H1 (cell line): ENCODE measurements at regions not wholly inside any gene's neighbourhood (a gene's known extent, or its start where the extent isn't known, plus 50 kb on each side); places are given as distances from the start of the nearest gene placed in this dataset.

ENCODE experiments used
- CTCF ChIA-PET: fragments of 300-600 bp; sonication (Branson Sonifier 250); formaldehyde crosslinking; loops from one replicate; lab custom pipeline; 2021; ENCODE audit not compliant: partially characterized antibody; lab: Charles Lee
- POLR2A ChIA-PET: fragments of 300-600 bp; sonication (Branson Sonifier 250); formaldehyde crosslinking; loops from one replicate; lab custom pipeline; 2021; ENCODE audit warnings: inconsistent platforms; ENCODE audit not compliant: partially characterized antibody; lab: Charles Lee
- DNase-seq, 2 experiments: peaks; one replicate each; pipeline versions ENCODE4 v3.0.0 to v3.0.0-alpha.2; 2010 to 2022; ENCODE audit warnings: low spot score in 2 of 2, low read depth in 1 of 2, mixed read lengths in 1 of 2
- FAIRE-seq: peaks from 2 replicates; lab custom pipeline; 2011; peaks lifted over from hg19 to GRCh38; lab: Jason Lieb, UNC
- H2AFZ ChIP-seq: 2 replicates; pipeline ENCODE4 v1.8.1; 2012; ENCODE audit warnings: low read length, inconsistent platforms
- H2AK5ac ChIP-seq: 2 replicates; pipeline ENCODE4 v1.6.1; 2013; ENCODE audit warnings: low read depth, low read length
- H2BK120ac ChIP-seq: replicated peaks from 2 replicates; pipeline ENCODE3; 2013; ENCODE audit warnings: low read depth, low read length, inconsistent platforms
- H2BK12ac ChIP-seq: 2 replicates; pipeline ENCODE4 v1.6.1; 2013; ENCODE audit warnings: low read depth, low read length
- H2BK15ac ChIP-seq: 2 replicates; pipeline ENCODE4 v1.6.1; 2013; ENCODE audit warnings: low read length
- H2BK20ac ChIP-seq: 2 replicates; pipeline ENCODE4 v1.6.1; 2013; ENCODE audit warnings: low read length
- H2BK5ac ChIP-seq: 2 replicates; pipeline ENCODE4 v1.6.1; 2013; ENCODE audit warnings: low read depth, low read length
- H3K14ac ChIP-seq: 2 replicates; pipeline ENCODE4 v1.6.1; 2013; ENCODE audit warnings: inconsistent platforms; ENCODE audit not compliant: insufficient read length
- H3K18ac ChIP-seq: 2 replicates; pipeline ENCODE4 v1.6.1; 2013; ENCODE audit warnings: low read length; ENCODE audit errors: extremely low read depth
- H3K23ac ChIP-seq: 2 replicates; pipeline ENCODE4 v1.6.1; 2013; ENCODE audit warnings: inconsistent platforms; ENCODE audit not compliant: insufficient read length
- H3K23me2 ChIP-seq: 2 replicates; pipeline ENCODE4 v1.6.1; 2013; ENCODE audit warnings: low read depth, low read length
- H3K27ac ChIP-seq: 2 replicates; pipeline ENCODE4 v1.6.1; 2011; ENCODE audit warnings: low read depth, low read length, inconsistent platforms
- H3K27me3 ChIP-seq, 4 experiments: replicated peaks in 1 of 4; 1 replicate in 1 of 4; 2 replicates in 3 of 4; pipeline versions ENCODE4 v1.6.1 to v1.8.1; 2011 to 2013; ENCODE audit warnings: low read length in 3 of 4, mild to moderate bottlenecking in 3 of 4, inconsistent platforms in 2 of 4, mixed read lengths in 2 of 4, moderate library complexity in 1 of 4; ENCODE audit not compliant: control insufficient read depth in 3 of 4, insufficient read depth in 3 of 4; ENCODE audit errors: extremely low read depth in 1 of 4
- H3K36me3 ChIP-seq, 4 experiments: 2 replicates each; pipeline versions ENCODE4 v1.6.1 to v1.8.1; 2011 to 2013; ENCODE audit warnings: mild to moderate bottlenecking in 4 of 4, low read length in 3 of 4, moderate library complexity in 2 of 4, control low read depth in 1 of 4, inconsistent platforms in 1 of 4; ENCODE audit not compliant: insufficient read depth in 4 of 4, control insufficient read depth in 2 of 4
- H3K4ac ChIP-seq: replicated peaks from 2 replicates; pipeline ENCODE3; 2013; ENCODE audit warnings: low read length, low read depth, mixed read lengths, inconsistent platforms; ENCODE audit not compliant: insufficient read length
- H3K4me1 ChIP-seq, 4 experiments: replicated peaks in 1 of 4; 1 replicate in 1 of 4; 2 replicates in 3 of 4; pipeline versions ENCODE4 v1.6.1 to v1.8.1; 2011 to 2013; ENCODE audit warnings: low read length in 3 of 4, inconsistent platforms in 2 of 4, mixed read lengths in 1 of 4; ENCODE audit not compliant: insufficient read depth in 4 of 4, control insufficient read depth in 3 of 4
- H3K4me2 ChIP-seq, 2 experiments: 2 replicates each; pipeline versions ENCODE4 v1.6.1 to v1.8.1; 2011 to 2013; ENCODE audit warnings: low read depth in 2 of 2, low read length in 2 of 2, control low read depth in 1 of 2, inconsistent platforms in 1 of 2, mild to moderate bottlenecking in 1 of 2; ENCODE audit not compliant: insufficient read depth in 1 of 2
- H3K4me3 ChIP-seq, 4 experiments: fragments of 200-600, 300-600 bp in 1 of 4; sonication (generic), shearing (Covaris generic), sonication (Bioruptor Twin) in 1 of 4; 2 replicates each; pipeline versions ENCODE4 v1.5.1 to v1.8.1; 2011 to 2016; ENCODE audit warnings: low read length in 4 of 4, low read depth in 3 of 4, control low read depth in 2 of 4, inconsistent platforms in 2 of 4, mild to moderate bottlenecking in 2 of 4, mixed read lengths in 1 of 4, moderate library complexity in 1 of 4; ENCODE audit not compliant: insufficient read depth in 2 of 4; ENCODE audit errors: extremely low read depth in 1 of 4
- H3K56ac ChIP-seq: replicated peaks from 2 replicates; pipeline ENCODE3; 2013; ENCODE audit warnings: low read depth, mild to moderate bottlenecking, mixed read lengths, low read length, inconsistent platforms; ENCODE audit not compliant: insufficient read length
- H3K79me1 ChIP-seq: 2 replicates; pipeline ENCODE4 v1.6.1; 2013; ENCODE audit warnings: low read depth, low read length, control low read depth
- H3K79me2 ChIP-seq, 2 experiments: 2 replicates each; pipeline versions ENCODE4 v1.6.1 to v1.8.1; 2012 to 2013; ENCODE audit warnings: low read length in 2 of 2, mild to moderate bottlenecking in 2 of 2, inconsistent platforms in 1 of 2; ENCODE audit not compliant: insufficient read depth in 2 of 2, control insufficient read depth in 1 of 2
- H3K9ac ChIP-seq, 4 experiments: replicated peaks in 1 of 4; 1 replicate in 1 of 4; 2 replicates in 3 of 4; pipeline versions ENCODE4 v1.6.1 to v1.8.1; 2011 to 2013; ENCODE audit warnings: low read depth in 3 of 4, low read length in 3 of 4, control low read depth in 2 of 4, mild to moderate bottlenecking in 2 of 4, moderate library complexity in 2 of 4, inconsistent platforms in 1 of 4; ENCODE audit errors: extremely low read depth in 1 of 4
- H3K9me3 ChIP-seq, 2 experiments: 2 replicates each; pipeline versions ENCODE4 v1.6.1 to v1.8.1; 2012 to 2013; ENCODE audit warnings: mild to moderate bottlenecking in 2 of 2, moderate library complexity in 2 of 2, control low read depth in 1 of 2, inconsistent platforms in 1 of 2, low read depth in 1 of 2, low read length in 1 of 2, mixed read lengths in 1 of 2; ENCODE audit not compliant: insufficient read depth in 2 of 2
- H4K20me1 ChIP-seq, 2 experiments: replicated peaks in 1 of 2; 2 replicates each; pipeline versions ENCODE3 to v1.8.1; 2011 to 2013; ENCODE audit warnings: inconsistent platforms in 2 of 2, low read length in 2 of 2, mild to moderate bottlenecking in 1 of 2; ENCODE audit not compliant: insufficient read depth in 2 of 2, control insufficient read depth in 1 of 2
- H4K5ac ChIP-seq: 2 replicates; pipeline ENCODE4 v1.6.1; 2013; ENCODE audit warnings: low read length, low read depth, mixed read lengths, inconsistent platforms; ENCODE audit not compliant: insufficient read length
- H4K8ac ChIP-seq: 2 replicates; pipeline ENCODE4 v1.8.0; 2013; ENCODE audit warnings: mild to moderate bottlenecking, moderate library complexity, low read length, inconsistent platforms; ENCODE audit not compliant: insufficient read depth; ENCODE audit errors: extremely low read depth
- H4K91ac ChIP-seq: replicated peaks from 2 replicates; pipeline ENCODE3; 2013; ENCODE audit warnings: low read length, mixed read lengths, inconsistent platforms; ENCODE audit not compliant: insufficient read length
- CTCF ChIP-seq, 3 experiments: IDR thresholded peaks; 1 replicate in 2 of 3; 2 replicates in 1 of 3; pipeline versions ENCODE4 v1.5.1 to v1.6.1; 2011; ENCODE audit warnings: low read length in 3 of 3, mild to moderate bottlenecking in 3 of 3, inconsistent platforms in 2 of 3, low read depth in 1 of 3, moderate library complexity in 1 of 3; ENCODE audit not compliant: insufficient read depth in 1 of 3; ENCODE audit errors: control extremely low read depth in 1 of 3
- EZH2 ChIP-seq: fragments of 200-600 bp; sonication (generic); IDR thresholded peaks from 2 replicates; pipeline ENCODE4 v1.7.1; 2012; ENCODE audit warnings: low read depth, mild to moderate bottlenecking, moderate library complexity, low read length, inconsistent platforms; ENCODE audit not compliant: severe bottlenecking
- RAD21 ChIP-seq, 2 experiments: IDR thresholded peaks in 1 of 2; conservative IDR thresholded peaks in 1 of 2; 2 replicates each; pipeline ENCODE4 v1.6.1; 2011; ENCODE audit warnings: low read depth in 2 of 2, low read length in 2 of 2, improper control_type of control experiment in 1 of 2, inconsistent platforms in 1 of 2, mild to moderate bottlenecking in 1 of 2, moderate library complexity in 1 of 2
- RNF2 ChIP-seq: fragments of 200-900, 300-1000 bp; sonication (generic); IDR thresholded peaks from 2 replicates; pipeline ENCODE4 v1.7.1; 2016; ENCODE audit warnings: borderline replicate concordance, low read depth, mild to moderate bottlenecking, antibody characterized with exemption, low read length; ENCODE audit not compliant: poor library complexity, severe bottlenecking; ENCODE audit errors: missing control alignments
- TEAD4 ChIP-seq: IDR thresholded peaks from 2 replicates; pipeline ENCODE4 v1.6.1; 2012; ENCODE audit warnings: low read depth, low read length, inconsistent platforms, mixed read lengths
- WGBS, 2 experiments: shearing (Covaris generic) in 1 of 2; methylation state at CpG; one replicate each; pipeline versions ENCODE4 v1.1.6 to v1.1.7; 2013 to 2015; ENCODE audit warnings: low lambda C conversion rate in 2 of 2, mixed read lengths in 2 of 2, inconsistent platforms in 1 of 2, low coverage in 1 of 2, missing lambda C conversion rate in 1 of 2; ENCODE audit not compliant: insufficient replicate concordance in 2 of 2, insufficient coverage in 1 of 2, insufficient read length in 1 of 2; ENCODE audit errors: extremely low coverage in 1 of 2, missing lambda C conversion rate in 1 of 2; 5-methylcytosine and 5-hydroxymethylcytosine counted together

DNA sequence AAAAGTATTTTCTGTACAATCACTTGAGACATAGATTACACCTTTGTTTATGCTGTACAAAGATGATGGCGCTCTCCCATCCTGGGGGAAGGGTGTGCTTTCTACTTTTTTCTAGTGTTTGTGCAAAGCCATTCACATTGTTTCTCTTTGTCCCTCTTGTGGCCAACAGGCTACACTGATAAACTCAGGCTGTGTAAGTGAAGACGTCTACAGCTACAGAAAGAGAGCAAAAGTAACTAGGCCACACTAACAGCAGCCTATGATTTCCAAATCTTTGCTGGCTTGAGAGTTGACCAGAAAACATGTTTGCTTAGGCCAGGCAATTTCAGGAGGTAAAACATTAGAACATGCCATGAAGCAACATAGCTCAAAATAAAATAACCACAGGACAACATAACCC, 75.1 kb downstream of the FOXB1 start:
- H2BK15ac ChIP-seq: no peak overlapping the region
- no peak overlapping the region for H3K27ac ChIP-seq
- TF ChIP-seq TEAD4: no peak
- TF ChIP-seq RNF2: no peak
- peak in 2 of 3 experiments; percentile 30 to 66; a peak in 2 of 4 replicates for TF ChIP-seq CTCF (IDR thresholded peaks at IDR 0.05; ENCODE audit: control extremely low read depth in 1 of 3, insufficient read depth in 1 of 3, low read depth in 1 of 3, low read length in 3 of 3)
- TF ChIP-seq EZH2: no peak
- TF ChIP-seq RAD21 (IDR thresholded peaks at IDR 0.05 in 1 of 2, conservative IDR thresholded peaks at IDR 0.05 in 1 of 2; ENCODE audit: low read depth in 2 of 2, low read length in 2 of 2): peak; percentile 48 to 62
- no peak overlapping the region for H3K4ac ChIP-seq
- no peak overlapping the region for H2AFZ ChIP-seq
- no peak overlapping the region for H2BK12ac ChIP-seq
- ChIA-PET CTCF (interaction anchor here (0.6 to 3.0 kb wide), 26 partner anchors 9 to 328 kb away, joined by 3 to 25 read pairs (median 4); partner anchors contain the start of gene FOXB1), POLR2A (interaction anchor here (0.8 to 1.7 kb wide), 2 partner anchors 12 to 75 kb away, joined by 3 to 4 read pairs; partner anchors contain the start of gene FOXB1)
- no peak overlapping the region for H3K4me3 ChIP-seq
- no peak overlapping the region for H4K5ac ChIP-seq
- DNase-seq (no peak), FAIRE-seq (peak; percentile 39)
- no peak overlapping the region for H3K9ac ChIP-seq
- H2BK120ac ChIP-seq: peak overlapping the region; percentile 70
- 79% methylated on average over 2 of the region's 2 CpGs; no CpG with 5 or more reads in 1 of the 2 experiments for WGBS, 2 experiments
- no peaks in the 10 kb centered on the region for H3K9me3 ChIP-seq
- H4K8ac ChIP-seq: no peak overlapping the region
- H3K79me2 ChIP-seq: no peaks in the 10 kb centered on the region
- no peak overlapping the region for H2BK20ac ChIP-seq
- no peak overlapping the region for H3K14ac ChIP-seq
- H3K27me3 ChIP-seq: no peaks in the 10 kb centered on the region
- H2AK5ac ChIP-seq: no peak overlapping the region
- no peak overlapping the region for H3K23ac ChIP-seq
- no peak overlapping the region for H3K18ac ChIP-seq
- peaks cover 0 to 18% (median 17%) of the 10 kb centered on the region in 4 experiments for H3K4me1 ChIP-seq
- H3K36me3 ChIP-seq: no peaks in the 10 kb centered on the region
- H4K91ac ChIP-seq: no peak overlapping the region
- no peak overlapping the region for H3K56ac ChIP-seq
- no peak overlapping the region for H3K4me2 ChIP-seq
- no peaks in the 10 kb centered on the region for H4K20me1 ChIP-seq
- no peaks in the 10 kb centered on the region for H3K79me1 ChIP-seq
- H3K23me2 ChIP-seq: no peaks in the 10 kb centered on the region
- no peak overlapping the region for H2BK5ac ChIP-seq
